Urothelium cell line (cell line): ENCODE measurements at regions not wholly inside any gene's neighbourhood (a gene's known extent, or its start where the extent isn't known, plus 50 kb on each side); places are given as distances from the start of the nearest gene placed in this dataset.

Experiments
- DNase-seq: peaks from one replicate; pipeline ENCODE4 v3.0.0; 2011; ENCODE audit warnings: low spot score, mixed read lengths
- FAIRE-seq: peaks from 2 replicates; lab custom pipeline; 2011; peaks lifted over from hg19 to GRCh38; lab: Jason Lieb, UNC

GRCh38 chr14:98366429-98366828 is 905.6 kb downstream of the BCL11B start:
- FAIRE-seq, result no peak
- DNase-seq, result no peak

- DNase-seq, result no peak
- FAIRE-seq, result no peak
Observed at GRCh38 chr14:98368221-98368620, 903.8 kb downstream of the BCL11B start.

- DNase-seq (no peak), FAIRE-seq (no peak)
Observed at GRCh38 chr14:98368916-98369315, 903.1 kb downstream of the BCL11B start.

GRCh38 chr14:98369344-98369743 is 902.7 kb downstream of the BCL11B start:
- FAIRE-seq, result no peak
- no peak for DNase-seq

- FAIRE-seq, result no peak
Observed at GRCh38 chr14:98370352-98370751, 901.6 kb downstream of the BCL11B start.

GRCh38 chr14:98371141-98371540 is 900.9 kb downstream of the BCL11B start:
- FAIRE-seq, result no peak

More at GRCh38 chr14:98370352-98370751, 901.6 kb downstream of the BCL11B start:
- DNase-seq, result no peak

GRCh38 chr14:98374136-98374535 is 897.9 kb downstream of the BCL11B start:
- FAIRE-seq (no peak), DNase-seq (no peak)

More at GRCh38 chr14:98371141-98371540, 900.9 kb downstream of the BCL11B start:
- DNase-seq, result no peak

- FAIRE-seq (no peak), DNase-seq (no peak)
Observed at GRCh38 chr14:98375566-98375965, 896.4 kb downstream of the BCL11B start.

- FAIRE-seq (no peak), DNase-seq (no peak)
Observed at GRCh38 chr14:98379830-98380229, 892.2 kb downstream of the BCL11B start.

GRCh38 chr14:98382662-98383061 is 889.3 kb downstream of the BCL11B start:
- no peak for DNase-seq
- FAIRE-seq, result no peak

GRCh38 chr14:98385851-98386250 is 886.1 kb downstream of the BCL11B start:
- no peak for FAIRE-seq
- no peak for DNase-seq

GRCh38 chr14:98391061-98391460 is 880.9 kb downstream of the BCL11B start:
- no peak for DNase-seq
- no peak for FAIRE-seq

GRCh38 chr14:98393527-98393926 is 878.5 kb downstream of the BCL11B start:
- FAIRE-seq, result no peak

GRCh38 chr14:98404811-98405210 is 867.2 kb downstream of the BCL11B start:
- FAIRE-seq, result no peak

More at GRCh38 chr14:98393527-98393926, 878.5 kb downstream of the BCL11B start:
- DNase-seq, result no peak

GRCh38 chr14:98408024-98408555 is 863.9 kb downstream of the BCL11B start:
- FAIRE-seq (no peak), DNase-seq (no peak)

More at GRCh38 chr14:98404811-98405210, 867.2 kb downstream of the BCL11B start:
- DNase-seq, result no peak

- DNase-seq (no peak), FAIRE-seq (no peak)
Observed at GRCh38 chr14:98408713-98409112, 863.3 kb downstream of the BCL11B start.

- DNase-seq, result no peak
- FAIRE-seq, result no peak
Observed at GRCh38 chr14:98411154-98411553, 860.8 kb downstream of the BCL11B start.

- DNase-seq, result no peak
- FAIRE-seq, result no peak
Observed at GRCh38 chr14:98412431-98412830, 859.6 kb downstream of the BCL11B start.

GRCh38 chr14:98415766-98416165 is 856.2 kb downstream of the BCL11B start:
- no peak for DNase-seq
- no peak for FAIRE-seq

GRCh38 chr14:98417001-98417400 is 855.0 kb downstream of the BCL11B start:
- FAIRE-seq (no peak), DNase-seq (no peak)

GRCh38 chr14:98428483-98428994 is 843.5 kb downstream of the BCL11B start:
- no peak for FAIRE-seq

GRCh38 chr14:98433436-98433835 is 838.6 kb downstream of the BCL11B start:
- DNase-seq (no peak), FAIRE-seq (no peak)

More at GRCh38 chr14:98428483-98428994, 843.5 kb downstream of the BCL11B start:
- no peak for DNase-seq

- FAIRE-seq, result no peak
Observed at GRCh38 chr14:98437113-98437512, 834.9 kb downstream of the BCL11B start.

More at GRCh38 chr14:98437113-98437512, 834.9 kb downstream of the BCL11B start:
- no peak for DNase-seq
